IMR-90 (cell line): ENCODE measurements at regions not wholly inside any gene's neighbourhood (a gene's known extent, or its start where the extent isn't known, plus 50 kb on each side); places are given as distances from the start of the nearest gene placed in this dataset.

ENCODE experiments used
- ATAC-seq: fragments of 200-7000 bp; cut with Tn5 transposase; 2 replicates; pipeline ENCODE4 v1.9.1; 2020; ENCODE audit warnings: low read depth, mild to moderate bottlenecking, moderate library complexity
- BruUV-seq: library from RNA; stranded (reverse); fragments of 400-500 nt; replicated peaks from 2 replicates; lab custom pipeline; 2021; lab: Mats Ljungman, UMichigan
- CTCF ChIA-PET: fragments of 300-600 bp; formaldehyde crosslinking; extraction: SDS; loops from one replicate; lab custom pipeline; 2021; ENCODE audit warnings: antibody characterized with exemption; lab: Yijun Ruan, JAX
- POLR2A ChIA-PET: fragments of 300-600 bp; sonication (Branson Sonifier 250); formaldehyde crosslinking; loops from one replicate; lab custom pipeline; 2022; ENCODE audit warnings: antibody characterized with exemption; ENCODE audit not compliant: unreplicated experiment; lab: Charles Lee
- DNase-seq: peaks from one replicate; pipeline ENCODE4 v3.0.0; 2013
- H2AFZ ChIP-seq: replicated peaks from 2 replicates; pipeline ENCODE3; 2013; ENCODE audit warnings: low read length, mild to moderate bottlenecking; ENCODE audit not compliant: poor library complexity
- H2AK5ac ChIP-seq: 2 replicates; pipeline ENCODE4 v1.6.1; 2013; ENCODE audit warnings: low read depth, low read length, inconsistent platforms
- H2AK9ac ChIP-seq: replicated peaks from 2 replicates; pipeline ENCODE3; 2013; ENCODE audit warnings: mild to moderate bottlenecking, low read depth, low read length, moderate library complexity; ENCODE audit not compliant: poor library complexity
- H2BK120ac ChIP-seq: 2 replicates; pipeline ENCODE4 v1.6.1; 2013; ENCODE audit warnings: low read depth, low read length, inconsistent platforms
- H2BK15ac ChIP-seq: 3 replicates; pipeline ENCODE4 v1.6.1; 2013; ENCODE audit warnings: low read depth, low read length, inconsistent platforms
- H2BK20ac ChIP-seq: 2 replicates; pipeline ENCODE4 v1.6.1; 2013; ENCODE audit warnings: low read depth, mild to moderate bottlenecking, inconsistent platforms, low read length, moderate library complexity
- H2BK5ac ChIP-seq: 2 replicates; pipeline ENCODE4 v1.6.1; 2013; ENCODE audit warnings: mild to moderate bottlenecking, low read depth, low read length, inconsistent platforms; ENCODE audit not compliant: poor library complexity, severe bottlenecking
- H3K14ac ChIP-seq: replicated peaks from 2 replicates; pipeline ENCODE4 v1.6.1; 2013; ENCODE audit warnings: low read depth, low read length, inconsistent platforms
- H3K18ac ChIP-seq: 2 replicates; pipeline ENCODE4 v1.6.1; 2013; ENCODE audit warnings: low read depth, low read length, control low read depth
- H3K23ac ChIP-seq: 2 replicates; pipeline ENCODE4 v1.6.1; 2013; ENCODE audit warnings: low read depth, low read length, inconsistent platforms
- H3K27ac ChIP-seq: 2 replicates; pipeline ENCODE4 v1.5.1; 2013; ENCODE audit warnings: mild to moderate bottlenecking, control low read depth, low read length; ENCODE audit not compliant: insufficient read depth
- H3K27me3 ChIP-seq: 2 replicates; pipeline ENCODE4 v1.6.1; 2013; ENCODE audit warnings: low read length; ENCODE audit not compliant: control insufficient read depth, insufficient read depth
- H3K36me3 ChIP-seq: 2 replicates; pipeline ENCODE4 v1.6.1; 2013; ENCODE audit warnings: low read length, mixed read lengths; ENCODE audit not compliant: control insufficient read depth, insufficient read depth
- H3K4ac ChIP-seq: 2 replicates; pipeline ENCODE4 v1.6.1; 2013; ENCODE audit warnings: low read depth, low read length, inconsistent platforms
- H3K4me1 ChIP-seq: 2 replicates; pipeline ENCODE4 v1.6.1; 2013; ENCODE audit warnings: low read length, mixed read lengths; ENCODE audit not compliant: control insufficient read depth, insufficient read depth
- H3K4me2 ChIP-seq: 2 replicates; pipeline ENCODE4 v1.6.1; 2013; ENCODE audit warnings: low read depth, mild to moderate bottlenecking, control low read depth, low read length, moderate library complexity
- H3K4me3 ChIP-seq: 2 replicates; pipeline ENCODE4 v1.5.1; 2013; ENCODE audit warnings: low read depth, mild to moderate bottlenecking, control low read depth, low read length, moderate library complexity; ENCODE audit not compliant: insufficient read depth
- H3K56ac ChIP-seq: 2 replicates; pipeline ENCODE4 v1.6.1; 2013; ENCODE audit warnings: low read length, inconsistent platforms; ENCODE audit not compliant: insufficient read depth; ENCODE audit errors: extremely low read depth
- H3K79me1 ChIP-seq, 2 experiments: 2 replicates each; pipeline ENCODE4 v1.6.1; 2013; ENCODE audit warnings: low read length in 2 of 2, inconsistent platforms in 1 of 2, low read depth in 1 of 2
- H3K9ac ChIP-seq: 2 replicates; pipeline ENCODE4 v1.6.1; 2013; ENCODE audit warnings: low read depth, low read length, control low read depth
- H3K9me1 ChIP-seq: 2 replicates; pipeline ENCODE4 v1.6.1; 2013; ENCODE audit warnings: low read length, inconsistent platforms; ENCODE audit not compliant: insufficient read depth
- H3K9me3 ChIP-seq: 2 replicates; pipeline ENCODE4 v1.6.1; 2013; ENCODE audit warnings: low read length; ENCODE audit not compliant: control insufficient read depth, insufficient read depth
- H4K20me1 ChIP-seq: 2 replicates; pipeline ENCODE4 v1.6.1; 2013; ENCODE audit warnings: low read length, inconsistent platforms; ENCODE audit not compliant: insufficient read depth
- H4K5ac ChIP-seq: 2 replicates; pipeline ENCODE4 v1.6.1; 2013; ENCODE audit warnings: mild to moderate bottlenecking, low read depth, low read length, control low read depth
- H4K8ac ChIP-seq, 2 experiments: 2 replicates each; pipeline ENCODE4 v1.6.1; 2013; ENCODE audit warnings: low read depth in 2 of 2, low read length in 2 of 2, control low read depth in 1 of 2, inconsistent platforms in 1 of 2
- H4K91ac ChIP-seq: 2 replicates; pipeline ENCODE4 v1.6.1; 2013; ENCODE audit warnings: low read depth, low read length, inconsistent platforms; ENCODE audit not compliant: insufficient read depth
- BHLHE40 ChIP-seq: fragments of 150-350 bp; IDR thresholded peaks from 2 replicates; pipeline ENCODE4 v1.6.1; 2016; ENCODE audit warnings: mild to moderate bottlenecking, low read depth, low read length
- CEBPB ChIP-seq: IDR thresholded peaks from 2 replicates; pipeline ENCODE4 v1.6.1; 2012; ENCODE audit warnings: low read depth, low read length, improper control_type of control experiment
- CHD1 ChIP-seq: IDR thresholded peaks from 2 replicates; pipeline ENCODE4 v1.6.1; 2012; ENCODE audit warnings: low read depth, low read length, improper control_type of control experiment
- ELK1 ChIP-seq: fragments of 150-350 bp; IDR thresholded peaks from 2 replicates; pipeline ENCODE4 v1.6.1; 2016; ENCODE audit warnings: low read depth, mild to moderate bottlenecking, low read length, moderate library complexity, borderline replicate concordance
- FOS ChIP-seq: fragments of 150-350 bp; IDR thresholded peaks from 2 replicates; pipeline ENCODE4 v1.6.1; 2016; ENCODE audit warnings: low read depth, low read length
- MAFK ChIP-seq: IDR thresholded peaks from 2 replicates; pipeline ENCODE4 v1.6.1; 2012; ENCODE audit warnings: low read depth, low read length, improper control_type of control experiment
- MAZ ChIP-seq: IDR thresholded peaks from 2 replicates; pipeline ENCODE4 v1.6.1; 2012; ENCODE audit warnings: low read depth, mild to moderate bottlenecking, low read length, improper control_type of control experiment, moderate library complexity, borderline replicate concordance
- MXI1 ChIP-seq: IDR thresholded peaks from 2 replicates; pipeline ENCODE4 v1.6.1; 2012; ENCODE audit warnings: low read depth, mild to moderate bottlenecking, low read length, moderate library complexity, borderline replicate concordance
- NFE2L2 ChIP-seq: fragments of 150-350 bp; IDR thresholded peaks from 2 replicates; pipeline ENCODE4 v1.6.1; 2016; ENCODE audit warnings: low read depth, mild to moderate bottlenecking, low read length
- POLR2A ChIP-seq: IDR thresholded peaks from 2 replicates; pipeline ENCODE4 v1.6.1; 2012; ENCODE audit warnings: mild to moderate bottlenecking, low read depth, low read length
- RAD21 ChIP-seq: IDR thresholded peaks from 2 replicates; pipeline ENCODE4 v1.6.1; 2012; ENCODE audit warnings: low read length, improper control_type of control experiment
- RCOR1 ChIP-seq: IDR thresholded peaks from 2 replicates; pipeline ENCODE4 v1.6.1; 2012; ENCODE audit warnings: mild to moderate bottlenecking, low read length, improper control_type of control experiment; ENCODE audit not compliant: insufficient replicate concordance
- RFX5 ChIP-seq: IDR thresholded peaks from 2 replicates; pipeline ENCODE4 v1.8.0; 2012; ENCODE audit warnings: low read depth, mild to moderate bottlenecking, low read length, moderate library complexity
- SMC3 ChIP-seq: fragments of 150-350 bp; IDR thresholded peaks from 2 replicates; pipeline ENCODE4 v1.6.1; 2016; ENCODE audit warnings: low read depth, mild to moderate bottlenecking, antibody characterized with exemption, low read length, moderate library complexity
- USF2 ChIP-seq: fragments of 150-350 bp; IDR thresholded peaks from 2 replicates; pipeline ENCODE4 v1.6.1; 2017; ENCODE audit warnings: mild to moderate bottlenecking, antibody characterized with exemption, low read length, low read depth
- WGBS, 2 experiments: methylation state at CpG; one replicate each; pipeline versions ENCODE4 v1.1.5 to v1.1.7; 2013; ENCODE audit warnings: missing lambda C conversion rate in 2 of 2; ENCODE audit not compliant: insufficient read length in 1 of 2; ENCODE audit errors: extremely low coverage in 2 of 2; 5-methylcytosine and 5-hydroxymethylcytosine counted together
- dilution Hi-C: fragments of 300-500 bp; cut with HindIII; formaldehyde crosslinking; loops from one replicate; pipeline ENCODE4 v1.14.3; 2018; ENCODE audit warnings: low sequenced_read_pairs; ENCODE audit not compliant: unreplicated experiment
- in situ Hi-C: fragments of 300-500 bp; cut with MboI; formaldehyde crosslinking; loops from 3 replicates; pipeline ENCODE4 v1.14.3; 2019; ENCODE audit warnings: low sequenced_read_pairs, inconsistent platforms, mixed read lengths
- intact Hi-C: fragments of 100-400 bp; cut with micrococcal nuclease; formaldehyde crosslinking; loops from 2 replicates; pipeline ENCODE4 v1.10.0; 2022
- TF ChIP-seq, protein P1 (sequence below): conservative IDR thresholded peaks from 2 replicates; pipeline ENCODE4 v1.5.1; 2012; ENCODE audit warnings: mild to moderate bottlenecking, low read depth, low read length, improper control_type of control experiment

- peak overlapping the region; percentile 3; the same call in 1 of the 2 replicates for H3K14ac ChIP-seq
- no peak overlapping the region for H3K4me3 ChIP-seq
- CTCF ChIA-PET, result interaction anchor here (1.1 kb wide), 1 partner anchor 11 kb away, joined by 3 read pairs; no protein-coding TSS in a partner anchor
- no peak for DNase-seq
- no peaks in the 10 kb centered on the region for H3K9me3 ChIP-seq
- H3K4me1 ChIP-seq, result peaks cover 4% of the 10 kb centered on the region
- H2AFZ ChIP-seq, result no peak overlapping the region
- H3K56ac ChIP-seq, result no peak overlapping the region
- no peak overlapping the region for H4K8ac ChIP-seq
- intact Hi-C loops (no loop called here), dilution Hi-C loops (no loop called here), in situ Hi-C loops (no loop called here)
- no peak overlapping the region; the same call in 2 of the 3 replicates for H2BK15ac ChIP-seq
- TF ChIP-seq MAFK, result no peak
- no peak for TF ChIP-seq MAZ
- TF ChIP-seq USF2, result no peak
- TF ChIP-seq NFE2L2, result no peak
- TF ChIP-seq RAD21, result no peak
- TF ChIP-seq POLR2A, result no peak
- no peak for TF ChIP-seq CEBPB
- no peak for TF ChIP-seq CHD1
- no peak for TF ChIP-seq SMC3
- no peak for TF ChIP-seq FOS
- TF ChIP-seq RFX5, result no peak
- TF ChIP-seq MXI1, result no peak
- TF ChIP-seq, protein P1, sequence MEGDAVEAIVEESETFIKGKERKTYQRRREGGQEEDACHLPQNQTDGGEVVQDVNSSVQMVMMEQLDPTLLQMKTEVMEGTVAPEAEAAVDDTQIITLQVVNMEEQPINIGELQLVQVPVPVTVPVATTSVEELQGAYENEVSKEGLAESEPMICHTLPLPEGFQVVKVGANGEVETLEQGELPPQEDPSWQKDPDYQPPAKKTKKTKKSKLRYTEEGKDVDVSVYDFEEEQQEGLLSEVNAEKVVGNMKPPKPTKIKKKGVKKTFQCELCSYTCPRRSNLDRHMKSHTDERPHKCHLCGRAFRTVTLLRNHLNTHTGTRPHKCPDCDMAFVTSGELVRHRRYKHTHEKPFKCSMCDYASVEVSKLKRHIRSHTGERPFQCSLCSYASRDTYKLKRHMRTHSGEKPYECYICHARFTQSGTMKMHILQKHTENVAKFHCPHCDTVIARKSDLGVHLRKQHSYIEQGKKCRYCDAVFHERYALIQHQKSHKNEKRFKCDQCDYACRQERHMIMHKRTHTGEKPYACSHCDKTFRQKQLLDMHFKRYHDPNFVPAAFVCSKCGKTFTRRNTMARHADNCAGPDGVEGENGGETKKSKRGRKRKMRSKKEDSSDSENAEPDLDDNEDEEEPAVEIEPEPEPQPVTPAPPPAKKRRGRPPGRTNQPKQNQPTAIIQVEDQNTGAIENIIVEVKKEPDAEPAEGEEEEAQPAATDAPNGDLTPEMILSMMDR, result no peak
- TF ChIP-seq ELK1, result no peak
- no peak for TF ChIP-seq BHLHE40
- TF ChIP-seq RCOR1, result no peak
- no CpG with 5 or more reads among the region's 2 CpGs for WGBS, 2 experiments
- no peaks in the 10 kb centered on the region for H4K20me1 ChIP-seq
- H3K27ac ChIP-seq, result no peak overlapping the region
- no peak for ATAC-seq
- H3K9ac ChIP-seq, result no peak overlapping the region
- no peak overlapping the region for H2BK5ac ChIP-seq
- H2AK5ac ChIP-seq, result no peak overlapping the region
- H3K36me3 ChIP-seq, result no peaks in the 10 kb centered on the region
- peak overlapping the region; percentile 8; the same call in 1 of the 2 replicates for H4K5ac ChIP-seq
- no peak overlapping the region for H3K4ac ChIP-seq
- H2AK9ac ChIP-seq, result no peak overlapping the region
- no peak overlapping the region for H3K23ac ChIP-seq
- BruUV-seq, result no TSS peak
- H2BK120ac ChIP-seq, result no peak overlapping the region
- no peaks in the 10 kb centered on the region for H3K79me1 ChIP-seq
- H3K18ac ChIP-seq, result no peak overlapping the region
- H3K9me1 ChIP-seq, result no peaks in the 10 kb centered on the region
- H3K27me3 ChIP-seq, result no peaks in the 10 kb centered on the region
- POLR2A ChIA-PET, result no interaction called here
- H4K91ac ChIP-seq, result no peak overlapping the region
- H3K4me2 ChIP-seq, result no peak overlapping the region
- H2BK20ac ChIP-seq, result no peak overlapping the region
Measured at GRCh38 chr14:51382506-51382905, 142.5 kb downstream of the TMX1 start.
